HG03066 (cell line): ENCODE measurements at regions not wholly inside any gene's neighbourhood (a gene's known extent, or its start where the extent isn't known, plus 50 kb on each side); places are given as distances from the start of the nearest gene placed in this dataset.

Source experiments
- ATAC-seq: cut with Tn5 transposase; IDR thresholded peaks from one replicate; pipeline ENCODE4 v1.9.1; 2021; ENCODE audit warnings: low read depth; ENCODE audit not compliant: unreplicated experiment

- no peak for ATAC-seq
Measured at GRCh38 chr6:88266126-88266525, 100.0 kb upstream of the CNR1 start.

- ATAC-seq = no peak
Measured at GRCh38 chr6:88263591-88263990, 97.4 kb upstream of the CNR1 start.

GRCh38 chr6:88262332-88262731, 96.2 kb upstream of the CNR1 start:
- no peak for ATAC-seq

- no peak for ATAC-seq
Measured at GRCh38 chr6:88251301-88251700, 85.2 kb upstream of the CNR1 start.

- ATAC-seq = no peak
Measured at GRCh38 chr6:88248709-88249321, 82.7 kb upstream of the CNR1 start.

- no peak for ATAC-seq
Measured at GRCh38 chr6:88246654-88247053, 80.5 kb upstream of the CNR1 start.

- no peak for ATAC-seq
Measured at GRCh38 chr6:88244721-88245120, 78.6 kb upstream of the CNR1 start.

GRCh38 chr6:88238901-88239300, 72.8 kb upstream of the CNR1 start:
- ATAC-seq = no peak

GRCh38 chr6:88238065-88238464, 71.9 kb upstream of the CNR1 start:
- no peak for ATAC-seq

- ATAC-seq = no peak
Measured at GRCh38 chr6:88236612-88237360, 70.6 kb upstream of the CNR1 start.

GRCh38 chr6:88232753-88233152, 66.6 kb upstream of the CNR1 start:
- ATAC-seq = no peak

GRCh38 chr6:88223298-88223697, 57.2 kb upstream of the CNR1 start:
- no peak for ATAC-seq

- ATAC-seq = no peak
Measured at GRCh38 chr6:88220493-88220892, 54.3 kb upstream of the CNR1 start.

GRCh38 chr6:88216182-88216581, 50.0 kb upstream of the CNR1 start:
- ATAC-seq = no peak
